ENCODE measurements at regions not wholly inside any gene's neighbourhood (a gene's known extent, or its start where the extent isn't known, plus 50 kb on each side); places are given as distances from the start of the nearest gene placed in this dataset.
"Not testable (repeated sequence)": the region's sequence is repeated elsewhere in the genome, so short reads cannot be mapped to it uniquely, and the experiment has no call there.

DNA sequence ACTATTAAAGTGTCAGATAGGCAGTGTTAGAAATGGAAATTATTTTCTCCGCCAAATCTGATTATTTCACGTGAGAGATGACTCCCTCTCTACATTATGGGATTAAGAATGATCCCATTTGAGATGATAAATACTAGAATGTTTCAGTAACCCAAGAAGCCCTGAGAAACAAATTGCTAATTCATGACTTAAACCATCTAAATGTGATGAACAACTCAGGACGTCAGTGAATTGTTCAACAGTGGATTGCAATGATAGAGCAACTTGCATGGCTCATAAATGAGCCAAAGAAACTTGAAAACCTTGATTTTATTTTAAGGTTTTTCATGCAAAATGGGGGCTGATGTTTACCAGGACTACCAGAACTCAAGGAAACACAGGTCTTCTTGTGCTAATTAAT, 350.5 kb upstream of the WWC1 start:
- TF ChIP-seq, protein P1, sequence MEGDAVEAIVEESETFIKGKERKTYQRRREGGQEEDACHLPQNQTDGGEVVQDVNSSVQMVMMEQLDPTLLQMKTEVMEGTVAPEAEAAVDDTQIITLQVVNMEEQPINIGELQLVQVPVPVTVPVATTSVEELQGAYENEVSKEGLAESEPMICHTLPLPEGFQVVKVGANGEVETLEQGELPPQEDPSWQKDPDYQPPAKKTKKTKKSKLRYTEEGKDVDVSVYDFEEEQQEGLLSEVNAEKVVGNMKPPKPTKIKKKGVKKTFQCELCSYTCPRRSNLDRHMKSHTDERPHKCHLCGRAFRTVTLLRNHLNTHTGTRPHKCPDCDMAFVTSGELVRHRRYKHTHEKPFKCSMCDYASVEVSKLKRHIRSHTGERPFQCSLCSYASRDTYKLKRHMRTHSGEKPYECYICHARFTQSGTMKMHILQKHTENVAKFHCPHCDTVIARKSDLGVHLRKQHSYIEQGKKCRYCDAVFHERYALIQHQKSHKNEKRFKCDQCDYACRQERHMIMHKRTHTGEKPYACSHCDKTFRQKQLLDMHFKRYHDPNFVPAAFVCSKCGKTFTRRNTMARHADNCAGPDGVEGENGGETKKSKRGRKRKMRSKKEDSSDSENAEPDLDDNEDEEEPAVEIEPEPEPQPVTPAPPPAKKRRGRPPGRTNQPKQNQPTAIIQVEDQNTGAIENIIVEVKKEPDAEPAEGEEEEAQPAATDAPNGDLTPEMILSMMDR (IDR thresholded peaks at IDR 0.05; ENCODE audit: extremely low read depth, insufficient read depth, missing control alignments): no peak
- DNase-seq (ENCODE audit: low spot score): no peak
- in situ Hi-C loops (cut with MboI; ENCODE audit: low pct_unique_long_range_greater_than_20kb, low sequenced_read_pairs, unreplicated experiment): no loop called here

DNA sequence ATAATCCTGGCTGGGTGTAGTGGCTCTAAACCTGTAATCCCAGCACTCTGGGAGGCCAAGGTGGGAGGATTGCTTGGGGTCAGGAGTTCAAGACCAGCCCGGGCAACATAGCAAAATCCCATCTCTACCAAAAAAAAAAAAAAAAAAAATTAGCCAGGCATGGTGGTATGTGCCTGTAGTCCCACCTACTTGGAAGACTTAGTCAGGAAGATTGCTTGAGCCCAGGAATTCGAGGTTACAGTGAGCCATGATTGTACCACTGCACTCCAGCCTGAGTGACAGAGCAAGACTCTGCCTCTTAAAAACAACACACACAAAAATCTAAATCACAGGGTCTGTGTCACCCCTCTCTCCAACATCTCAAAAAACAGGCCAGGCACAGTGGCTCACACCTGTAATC, 349.9 kb upstream of the WWC1 start:
- in situ Hi-C loops (cut with MboI; ENCODE audit: low pct_unique_long_range_greater_than_20kb, low sequenced_read_pairs, unreplicated experiment); DNase-seq (ENCODE audit: low spot score): not testable (repeated sequence)

DNA sequence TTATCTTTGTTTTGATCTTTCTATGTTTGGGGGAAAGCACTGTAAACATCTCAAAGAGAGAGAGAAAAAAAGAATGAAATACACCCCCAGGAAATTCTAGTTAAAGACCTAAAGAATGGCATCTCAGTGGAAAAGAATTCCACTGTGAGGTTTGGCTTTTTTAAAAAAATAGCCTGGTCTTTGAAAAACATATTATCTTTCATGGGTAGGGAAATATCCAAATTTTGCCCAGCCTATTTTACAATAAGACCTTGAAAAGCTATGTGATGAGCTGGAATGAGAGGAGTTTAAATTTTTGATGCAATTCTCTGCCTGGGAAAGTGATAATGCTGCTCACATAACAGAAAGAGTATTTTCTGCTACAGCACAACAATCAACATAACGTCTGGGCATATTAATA, 348.1 kb upstream of the WWC1 start:
- TF ChIP-seq, protein P1 (IDR thresholded peaks at IDR 0.05; ENCODE audit: extremely low read depth, insufficient read depth, missing control alignments): no peak
- in situ Hi-C loops (cut with MboI; ENCODE audit: low pct_unique_long_range_greater_than_20kb, low sequenced_read_pairs, unreplicated experiment): no loop called here
- DNase-seq (ENCODE audit: low spot score): no peak

DNA sequence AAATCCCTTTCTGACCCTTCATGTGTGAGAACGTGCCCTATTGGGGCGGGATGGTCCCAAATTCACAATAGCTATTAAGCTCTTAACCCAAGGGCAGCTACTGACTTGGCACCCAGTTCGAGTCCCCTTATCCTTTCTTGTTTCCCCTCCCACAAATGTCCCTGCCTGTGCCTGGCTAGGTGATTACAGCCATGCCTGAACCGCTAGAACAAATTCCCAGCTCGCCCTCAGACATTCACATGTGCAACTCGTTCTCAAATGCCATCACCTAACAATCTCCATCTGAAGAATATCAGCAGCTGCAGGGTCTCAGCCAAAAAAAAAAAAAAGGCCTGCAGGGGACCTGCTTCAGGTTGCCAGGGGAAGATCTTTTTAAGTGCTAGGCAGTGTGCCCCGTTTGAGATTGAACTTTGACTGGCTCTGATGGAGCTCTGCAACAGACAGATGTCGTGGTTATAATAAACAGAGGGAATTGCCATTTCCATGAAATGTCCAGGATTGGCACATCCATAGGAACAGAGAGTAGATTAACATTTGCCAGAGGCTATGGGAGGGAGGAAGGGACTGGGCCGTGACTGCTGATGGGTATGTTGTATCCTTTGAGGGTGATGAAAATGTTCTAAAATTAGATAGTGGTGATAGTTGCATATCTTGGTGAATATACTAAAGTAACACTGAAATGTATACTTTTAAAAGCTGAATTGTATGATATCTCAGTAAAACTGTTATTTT, 347.2 kb upstream of the WWC1 start:
- TF ChIP-seq, protein P1 (IDR thresholded peaks at IDR 0.05; ENCODE audit: extremely low read depth, insufficient read depth, missing control alignments): no peak
- DNase-seq (ENCODE audit: low spot score): no peak
- in situ Hi-C loops (cut with MboI; ENCODE audit: low pct_unique_long_range_greater_than_20kb, low sequenced_read_pairs, unreplicated experiment): no loop called here

DNA sequence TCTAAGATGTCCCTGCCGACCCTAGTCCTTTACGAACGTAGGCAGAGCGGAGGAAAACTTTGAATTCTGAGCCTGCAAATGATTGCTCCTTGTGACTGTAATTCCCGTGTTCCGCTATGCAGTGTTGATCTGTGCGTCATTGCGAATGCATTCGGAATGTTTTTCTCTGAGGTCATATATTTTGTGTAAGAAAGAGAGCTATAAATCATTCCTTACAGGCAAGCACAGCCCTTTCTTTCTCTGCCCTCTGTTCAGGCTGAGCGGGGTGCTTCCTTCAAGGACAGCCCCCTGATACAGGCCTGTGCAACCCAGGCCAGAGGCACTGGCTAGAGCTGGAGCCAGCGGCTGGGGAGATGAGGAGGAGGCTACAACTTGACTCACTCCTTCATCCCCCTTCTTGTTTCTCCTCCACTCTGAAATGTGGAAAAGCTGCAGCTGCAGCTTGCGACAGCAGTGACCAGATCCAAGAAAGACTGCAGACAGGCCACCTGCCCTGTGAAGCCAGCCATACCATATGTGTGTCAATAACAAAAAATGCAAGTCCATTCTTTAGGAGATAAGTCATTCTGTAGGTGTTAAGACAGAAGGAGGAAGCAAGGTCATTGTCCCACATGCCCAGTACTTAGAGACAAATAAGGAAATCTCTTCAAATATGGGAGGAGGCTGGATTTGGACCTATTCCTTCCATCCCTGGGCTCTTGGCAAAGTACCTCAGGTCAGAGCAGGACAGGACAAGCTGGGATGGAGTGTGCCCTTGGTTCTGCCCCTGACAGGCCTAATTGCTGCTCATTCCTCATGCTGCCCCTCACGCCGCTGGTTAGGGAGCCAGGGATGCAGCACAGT, 345.7 kb upstream of the WWC1 start:
- no peak for DNase-seq (ENCODE audit: low spot score)
- in situ Hi-C loops (cut with MboI; ENCODE audit: low pct_unique_long_range_greater_than_20kb, low sequenced_read_pairs, unreplicated experiment): no loop called here
- TF ChIP-seq, protein P1 (IDR thresholded peaks at IDR 0.05; ENCODE audit: extremely low read depth, insufficient read depth, missing control alignments): no peak

DNA sequence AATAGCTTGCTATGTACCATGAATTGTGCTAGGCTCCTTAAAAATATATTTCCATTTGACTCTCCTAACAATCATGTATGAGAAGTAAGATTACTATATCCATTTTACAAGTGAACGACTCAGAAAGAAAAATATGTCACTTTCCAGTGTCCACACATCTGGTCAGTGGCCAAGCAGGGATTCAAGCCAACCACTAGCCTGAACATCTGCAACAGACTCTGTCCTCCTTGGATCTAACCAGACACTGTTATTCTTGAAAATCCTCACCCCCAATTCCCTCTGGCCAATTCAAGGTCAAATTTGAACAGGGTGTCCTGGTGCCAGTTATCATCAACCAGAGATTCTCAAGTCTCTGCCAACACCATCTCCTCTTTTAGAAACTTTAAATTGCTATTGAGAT, 344.1 kb upstream of the WWC1 start:
- TF ChIP-seq, protein P1 (IDR thresholded peaks at IDR 0.05; ENCODE audit: extremely low read depth, insufficient read depth, missing control alignments): no peak
- in situ Hi-C loops (cut with MboI; ENCODE audit: low pct_unique_long_range_greater_than_20kb, low sequenced_read_pairs, unreplicated experiment): no loop called here
- no peak for DNase-seq (ENCODE audit: low spot score)

DNA sequence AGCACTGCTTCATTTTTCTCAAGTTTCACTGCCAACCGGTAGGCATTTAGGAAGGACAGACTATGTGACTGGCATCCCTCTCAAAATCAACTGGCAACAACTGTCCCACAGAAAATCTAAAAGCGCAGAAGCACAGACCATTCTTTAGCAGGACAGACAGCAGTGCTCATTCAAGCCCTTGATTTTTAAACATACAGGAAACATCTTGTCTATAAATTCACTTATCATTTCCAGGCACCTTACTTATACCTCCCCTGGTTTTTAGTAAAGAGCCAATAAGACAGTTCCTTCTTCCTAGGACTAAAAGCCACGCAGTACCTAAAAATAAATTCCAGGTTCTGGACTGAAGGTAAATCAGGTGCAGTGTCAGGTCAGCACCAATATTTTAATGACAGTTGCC, 343.2 kb upstream of the WWC1 start:
- no peak for DNase-seq (ENCODE audit: low spot score)
- in situ Hi-C loops (cut with MboI; ENCODE audit: low pct_unique_long_range_greater_than_20kb, low sequenced_read_pairs, unreplicated experiment): no loop called here
- TF ChIP-seq, protein P1 (IDR thresholded peaks at IDR 0.05; ENCODE audit: extremely low read depth, insufficient read depth, missing control alignments): no peak
